H1 (cell line): ENCODE measurements at regions not wholly inside any gene's neighbourhood (a gene's known extent, or its start where the extent isn't known, plus 50 kb on each side); places are given as distances from the start of the nearest gene placed in this dataset.

Source experiments
- CTCF ChIA-PET: fragments of 300-600 bp; sonication (Branson Sonifier 250); formaldehyde crosslinking; loops from one replicate; lab custom pipeline; 2021; ENCODE audit not compliant: partially characterized antibody; lab: Charles Lee
- POLR2A ChIA-PET: fragments of 300-600 bp; sonication (Branson Sonifier 250); formaldehyde crosslinking; loops from one replicate; lab custom pipeline; 2021; ENCODE audit warnings: inconsistent platforms; ENCODE audit not compliant: partially characterized antibody; lab: Charles Lee
- DNase-seq, 2 experiments: peaks; one replicate each; pipeline versions ENCODE4 v3.0.0 to v3.0.0-alpha.2; 2010 to 2022; ENCODE audit warnings: low spot score in 2 of 2, low read depth in 1 of 2, mixed read lengths in 1 of 2
- FAIRE-seq: peaks from 2 replicates; lab custom pipeline; 2011; peaks lifted over from hg19 to GRCh38; lab: Jason Lieb, UNC
- H2AFZ ChIP-seq: 2 replicates; pipeline ENCODE4 v1.8.1; 2012; ENCODE audit warnings: low read length, inconsistent platforms
- H2AK5ac ChIP-seq: 2 replicates; pipeline ENCODE4 v1.6.1; 2013; ENCODE audit warnings: low read depth, low read length
- H2BK120ac ChIP-seq: replicated peaks from 2 replicates; pipeline ENCODE3; 2013; ENCODE audit warnings: low read depth, low read length, inconsistent platforms
- H2BK12ac ChIP-seq: 2 replicates; pipeline ENCODE4 v1.6.1; 2013; ENCODE audit warnings: low read depth, low read length
- H2BK15ac ChIP-seq: 2 replicates; pipeline ENCODE4 v1.6.1; 2013; ENCODE audit warnings: low read length
- H2BK20ac ChIP-seq: 2 replicates; pipeline ENCODE4 v1.6.1; 2013; ENCODE audit warnings: low read length
- H2BK5ac ChIP-seq: 2 replicates; pipeline ENCODE4 v1.6.1; 2013; ENCODE audit warnings: low read depth, low read length
- H3K14ac ChIP-seq: 2 replicates; pipeline ENCODE4 v1.6.1; 2013; ENCODE audit warnings: inconsistent platforms; ENCODE audit not compliant: insufficient read length
- H3K18ac ChIP-seq: 2 replicates; pipeline ENCODE4 v1.6.1; 2013; ENCODE audit warnings: low read length; ENCODE audit errors: extremely low read depth
- H3K23ac ChIP-seq: 2 replicates; pipeline ENCODE4 v1.6.1; 2013; ENCODE audit warnings: inconsistent platforms; ENCODE audit not compliant: insufficient read length
- H3K23me2 ChIP-seq: 2 replicates; pipeline ENCODE4 v1.6.1; 2013; ENCODE audit warnings: low read depth, low read length
- H3K27ac ChIP-seq: 2 replicates; pipeline ENCODE4 v1.6.1; 2011; ENCODE audit warnings: low read depth, low read length, inconsistent platforms
- H3K27me3 ChIP-seq, 4 experiments: replicated peaks in 1 of 4; 1 replicate in 1 of 4; 2 replicates in 3 of 4; pipeline versions ENCODE4 v1.6.1 to v1.8.1; 2011 to 2013; ENCODE audit warnings: low read length in 3 of 4, mild to moderate bottlenecking in 3 of 4, inconsistent platforms in 2 of 4, mixed read lengths in 2 of 4, moderate library complexity in 1 of 4; ENCODE audit not compliant: control insufficient read depth in 3 of 4, insufficient read depth in 3 of 4; ENCODE audit errors: extremely low read depth in 1 of 4
- H3K36me3 ChIP-seq, 4 experiments: 2 replicates each; pipeline versions ENCODE4 v1.6.1 to v1.8.1; 2011 to 2013; ENCODE audit warnings: mild to moderate bottlenecking in 4 of 4, low read length in 3 of 4, moderate library complexity in 2 of 4, control low read depth in 1 of 4, inconsistent platforms in 1 of 4; ENCODE audit not compliant: insufficient read depth in 4 of 4, control insufficient read depth in 2 of 4
- H3K4ac ChIP-seq: replicated peaks from 2 replicates; pipeline ENCODE3; 2013; ENCODE audit warnings: low read length, low read depth, mixed read lengths, inconsistent platforms; ENCODE audit not compliant: insufficient read length
- H3K4me1 ChIP-seq, 4 experiments: replicated peaks in 1 of 4; 1 replicate in 1 of 4; 2 replicates in 3 of 4; pipeline versions ENCODE4 v1.6.1 to v1.8.1; 2011 to 2013; ENCODE audit warnings: low read length in 3 of 4, inconsistent platforms in 2 of 4, mixed read lengths in 1 of 4; ENCODE audit not compliant: insufficient read depth in 4 of 4, control insufficient read depth in 3 of 4
- H3K4me2 ChIP-seq, 2 experiments: 2 replicates each; pipeline versions ENCODE4 v1.6.1 to v1.8.1; 2011 to 2013; ENCODE audit warnings: low read depth in 2 of 2, low read length in 2 of 2, control low read depth in 1 of 2, inconsistent platforms in 1 of 2, mild to moderate bottlenecking in 1 of 2; ENCODE audit not compliant: insufficient read depth in 1 of 2
- H3K4me3 ChIP-seq, 4 experiments: fragments of 200-600, 300-600 bp in 1 of 4; sonication (generic), shearing (Covaris generic), sonication (Bioruptor Twin) in 1 of 4; 2 replicates each; pipeline versions ENCODE4 v1.5.1 to v1.8.1; 2011 to 2016; ENCODE audit warnings: low read length in 4 of 4, low read depth in 3 of 4, control low read depth in 2 of 4, inconsistent platforms in 2 of 4, mild to moderate bottlenecking in 2 of 4, mixed read lengths in 1 of 4, moderate library complexity in 1 of 4; ENCODE audit not compliant: insufficient read depth in 2 of 4; ENCODE audit errors: extremely low read depth in 1 of 4
- H3K56ac ChIP-seq: replicated peaks from 2 replicates; pipeline ENCODE3; 2013; ENCODE audit warnings: low read depth, mild to moderate bottlenecking, mixed read lengths, low read length, inconsistent platforms; ENCODE audit not compliant: insufficient read length
- H3K79me1 ChIP-seq: 2 replicates; pipeline ENCODE4 v1.6.1; 2013; ENCODE audit warnings: low read depth, low read length, control low read depth
- H3K79me2 ChIP-seq, 2 experiments: 2 replicates each; pipeline versions ENCODE4 v1.6.1 to v1.8.1; 2012 to 2013; ENCODE audit warnings: low read length in 2 of 2, mild to moderate bottlenecking in 2 of 2, inconsistent platforms in 1 of 2; ENCODE audit not compliant: insufficient read depth in 2 of 2, control insufficient read depth in 1 of 2
- H3K9ac ChIP-seq, 4 experiments: replicated peaks in 1 of 4; 1 replicate in 1 of 4; 2 replicates in 3 of 4; pipeline versions ENCODE4 v1.6.1 to v1.8.1; 2011 to 2013; ENCODE audit warnings: low read depth in 3 of 4, low read length in 3 of 4, control low read depth in 2 of 4, mild to moderate bottlenecking in 2 of 4, moderate library complexity in 2 of 4, inconsistent platforms in 1 of 4; ENCODE audit errors: extremely low read depth in 1 of 4
- H3K9me3 ChIP-seq, 2 experiments: 2 replicates each; pipeline versions ENCODE4 v1.6.1 to v1.8.1; 2012 to 2013; ENCODE audit warnings: mild to moderate bottlenecking in 2 of 2, moderate library complexity in 2 of 2, control low read depth in 1 of 2, inconsistent platforms in 1 of 2, low read depth in 1 of 2, low read length in 1 of 2, mixed read lengths in 1 of 2; ENCODE audit not compliant: insufficient read depth in 2 of 2
- H4K20me1 ChIP-seq, 2 experiments: replicated peaks in 1 of 2; 2 replicates each; pipeline versions ENCODE3 to v1.8.1; 2011 to 2013; ENCODE audit warnings: inconsistent platforms in 2 of 2, low read length in 2 of 2, mild to moderate bottlenecking in 1 of 2; ENCODE audit not compliant: insufficient read depth in 2 of 2, control insufficient read depth in 1 of 2
- H4K5ac ChIP-seq: 2 replicates; pipeline ENCODE4 v1.6.1; 2013; ENCODE audit warnings: low read length, low read depth, mixed read lengths, inconsistent platforms; ENCODE audit not compliant: insufficient read length
- H4K8ac ChIP-seq: 2 replicates; pipeline ENCODE4 v1.8.0; 2013; ENCODE audit warnings: mild to moderate bottlenecking, moderate library complexity, low read length, inconsistent platforms; ENCODE audit not compliant: insufficient read depth; ENCODE audit errors: extremely low read depth
- H4K91ac ChIP-seq: replicated peaks from 2 replicates; pipeline ENCODE3; 2013; ENCODE audit warnings: low read length, mixed read lengths, inconsistent platforms; ENCODE audit not compliant: insufficient read length
- E2F6 ChIP-seq: IDR thresholded peaks from 2 replicates; pipeline ENCODE4 v1.6.1; 2012; ENCODE audit warnings: inconsistent platforms
- EGR1 ChIP-seq: IDR thresholded peaks from 2 replicates; pipeline ENCODE4 v1.6.1; 2011; ENCODE audit warnings: low read depth, low read length, borderline replicate concordance
- EZH2 ChIP-seq: fragments of 200-600 bp; sonication (generic); IDR thresholded peaks from 2 replicates; pipeline ENCODE4 v1.7.1; 2012; ENCODE audit warnings: low read depth, mild to moderate bottlenecking, moderate library complexity, low read length, inconsistent platforms; ENCODE audit not compliant: severe bottlenecking
- FOSL1 ChIP-seq: IDR thresholded peaks from 2 replicates; pipeline ENCODE4 v1.6.1; 2011; ENCODE audit warnings: mild to moderate bottlenecking, low read depth, low read length, moderate library complexity; ENCODE audit not compliant: insufficient read depth
- RFX5 ChIP-seq: IDR thresholded peaks from 2 replicates; pipeline ENCODE4 v1.6.1; 2011; ENCODE audit warnings: low read depth, low read length, improper control_type of control experiment, borderline replicate concordance
- SIRT6 ChIP-seq: IDR thresholded peaks from one replicate; pipeline ENCODE4 v1.7.1; 2012; ENCODE audit warnings: low read length, inconsistent platforms
- SP1 ChIP-seq: IDR thresholded peaks from 2 replicates; pipeline ENCODE4 v1.6.1; 2011; ENCODE audit warnings: low read depth, low read length
- SP2 ChIP-seq: IDR thresholded peaks from 2 replicates; pipeline ENCODE4 v1.6.1; 2012; ENCODE audit warnings: mild to moderate bottlenecking, low read length, inconsistent platforms
- TEAD4 ChIP-seq: IDR thresholded peaks from 2 replicates; pipeline ENCODE4 v1.6.1; 2012; ENCODE audit warnings: low read depth, low read length, inconsistent platforms, mixed read lengths
- USF2 ChIP-seq: IDR thresholded peaks from 2 replicates; pipeline ENCODE4 v1.6.1; 2011; ENCODE audit warnings: low read length, improper control_type of control experiment
- ZNF274 ChIP-seq: IDR thresholded peaks from 2 replicates; pipeline ENCODE4 v1.7.0; 2012; ENCODE audit warnings: low read length, borderline replicate concordance; ENCODE audit errors: extremely low read depth
- WGBS, 2 experiments: shearing (Covaris generic) in 1 of 2; methylation state at CpG; one replicate each; pipeline versions ENCODE4 v1.1.6 to v1.1.7; 2013 to 2015; ENCODE audit warnings: low lambda C conversion rate in 2 of 2, mixed read lengths in 2 of 2, inconsistent platforms in 1 of 2, low coverage in 1 of 2, missing lambda C conversion rate in 1 of 2; ENCODE audit not compliant: insufficient replicate concordance in 2 of 2, insufficient coverage in 1 of 2, insufficient read length in 1 of 2; ENCODE audit errors: extremely low coverage in 1 of 2, missing lambda C conversion rate in 1 of 2; 5-methylcytosine and 5-hydroxymethylcytosine counted together

GRCh38 chr7:131031099-131031868, 296.4 kb upstream of the MKLN1 start:
- Histone ChIP-seq H3K9me3 (no peaks in the 10 kb centered on the region), H2AFZ (no peak overlapping the region), H3K23me2 (peaks cover 2% of the 10 kb centered on the region; the same call in 1 of the 2 replicates), H2BK12ac (no peak overlapping the region), H3K27ac (no peak overlapping the region), H2BK120ac (no peak overlapping the region), H3K23ac (no peak overlapping the region), H4K8ac (no peak overlapping the region), H4K20me1 (peaks cover 0 to 4% of the 10 kb centered on the region in 2 experiments), H3K9ac (no peak overlapping the region), H3K27me3 (no peaks in the 10 kb centered on the region), H2BK15ac (no peak overlapping the region), H2BK20ac (no peak overlapping the region), H2BK5ac (no peak overlapping the region), H3K18ac (no peak overlapping the region), H3K36me3 (no peaks in the 10 kb centered on the region), H2AK5ac (no peak overlapping the region), H3K4me2 (no peak overlapping the region), H3K79me2 (peaks cover 0 to 5% of the 10 kb centered on the region in 2 experiments; a peak in 1 of 4 replicates), H3K4ac (no peak overlapping the region), H3K14ac (no peak overlapping the region), H3K79me1 (no peaks in the 10 kb centered on the region; the same call in 1 of the 2 replicates), H3K56ac (no peak overlapping the region), H3K4me1 (no peaks in the 10 kb centered on the region), H3K4me3 (no peak overlapping the region), H4K5ac (no peak overlapping the region), H4K91ac (no peak overlapping the region)
- WGBS, 2 experiments: 92% methylated on average over 7 of the region's 7 CpGs; no CpG with 5 or more reads in 1 of the 2 experiments
- DNase-seq (no peak), FAIRE-seq (no peak)
- ChIA-PET CTCF (interaction anchor here (0.9 to 1.7 kb wide), 2 partner anchors 9 to 135 kb away, joined by 3 to 4 read pairs; no protein-coding TSS in a partner anchor), POLR2A (interaction anchor here (0.6 kb wide), 1 partner anchor 12 kb away, joined by 4 read pairs; no protein-coding TSS in a partner anchor)
- TF ChIP-seq SP2 (no peak), E2F6 (no peak), SP1 (no peak), ZNF274 (no peak), EZH2 (no peak), EGR1 (no peak), SIRT6 (no peak), FOSL1 (no peak), TEAD4 (no peak), RFX5 (no peak), USF2 (no peak)
